ENCODE measurements at regions not wholly inside any gene's neighbourhood (a gene's known extent, or its start where the extent isn't known, plus 50 kb on each side); places are given as distances from the start of the nearest gene placed in this dataset.

GRCh38 chr1:228899421-228899956 lies 164.2 kb downstream of the RHOU start:
- Mint-ChIP-seq H3K4me3 (no peak overlapping the region), H3K36me3 (ENCODE audit: low read depth) (peaks cover 5% of the 10 kb centered on the region)

GRCh38 chr1:228900099-228900885 lies 165.0 kb downstream of the RHOU start:
- Mint-ChIP-seq H3K36me3 (ENCODE audit: low read depth) (peaks cover 5% of the 10 kb centered on the region), H3K4me1 (ENCODE audit: low read depth) (peaks cover 12% of the 10 kb centered on the region), H3K9me3 (peaks cover 42% of the 10 kb centered on the region), H3K4me3 (no peak overlapping the region), H3K27me3 (ENCODE audit: insufficient read depth) (no peaks in the 10 kb centered on the region; the same call in none of the 2 replicates), H3K27ac (no peak overlapping the region)
- no peak for TF ChIP-seq CTCF (IDR thresholded peaks at IDR 0.05)
- no peak for DNase-seq

More at GRCh38 chr1:228899421-228899956, 164.2 kb downstream of the RHOU start:
- peaks cover 12% of the 10 kb centered on the region for H3K4me1 Mint-ChIP-seq (ENCODE audit: low read depth)
- H3K27me3 Mint-ChIP-seq (ENCODE audit: insufficient read depth) = no peaks in the 10 kb centered on the region; the same call in none of the 2 replicates
- no peak overlapping the region for H3K27ac Mint-ChIP-seq
- peaks cover 37% of the 10 kb centered on the region for H3K9me3 Mint-ChIP-seq
- no peak for TF ChIP-seq CTCF (IDR thresholded peaks at IDR 0.05)
- no peak for DNase-seq

GRCh38 chr1:228900886-228901392 lies 165.7 kb downstream of the RHOU start:
- TF ChIP-seq CTCF (IDR thresholded peaks at IDR 0.05) = no peak
- Mint-ChIP-seq H3K27ac (no peak overlapping the region), H3K27me3 (ENCODE audit: insufficient read depth) (no peaks in the 10 kb centered on the region; the same call in none of the 2 replicates), H3K4me3 (no peak overlapping the region), H3K36me3 (ENCODE audit: low read depth) (peaks cover 5% of the 10 kb centered on the region), H3K4me1 (ENCODE audit: low read depth) (peaks cover 12% of the 10 kb centered on the region), H3K9me3 (peaks cover 41% of the 10 kb centered on the region)
- no peak for DNase-seq

- Mint-ChIP-seq H3K4me3 (no peak overlapping the region), H3K36me3 (ENCODE audit: low read depth) (peaks cover 5% of the 10 kb centered on the region), H3K4me1 (ENCODE audit: low read depth) (peaks cover 12% of the 10 kb centered on the region), H3K9me3 (peaks cover 41% of the 10 kb centered on the region), H3K27ac (no peak overlapping the region), H3K27me3 (ENCODE audit: insufficient read depth) (no peaks in the 10 kb centered on the region; the same call in none of the 2 replicates)
- no peak for TF ChIP-seq CTCF (IDR thresholded peaks at IDR 0.05)
- DNase-seq = no peak
These were observed 166.8 kb downstream of the RHOU start for GRCh38 chr1:228901936-228902681.

GRCh38 chr1:228902781-228903433 lies 167.6 kb downstream of the RHOU start:
- Mint-ChIP-seq H3K27me3 (ENCODE audit: insufficient read depth) (no peaks in the 10 kb centered on the region; the same call in none of the 2 replicates), H3K27ac (no peak overlapping the region), H3K4me1 (ENCODE audit: low read depth) (peaks cover 12% of the 10 kb centered on the region), H3K36me3 (ENCODE audit: low read depth) (peaks cover under 1% of the 10 kb centered on the region; the same call in 1 of the 2 replicates), H3K9me3 (peaks cover 36% of the 10 kb centered on the region), H3K4me3 (no peak overlapping the region)
- peak; percentile 94 for DNase-seq
- TF ChIP-seq CTCF (IDR thresholded peaks at IDR 0.05) = no peak

Data from HFFc6 (cell line).